GM10266 (cell line): ENCODE measurements at regions not wholly inside any gene's neighbourhood (a gene's known extent, or its start where the extent isn't known, plus 50 kb on each side); places are given as distances from the start of the nearest gene placed in this dataset.

Experiments
- DNase-seq: peaks from one replicate; pipeline ENCODE4 v3.0.0; 2012; ENCODE audit errors: extremely low spot score
- TF ChIP-seq, protein P1 (sequence below): IDR thresholded peaks from 2 replicates; pipeline ENCODE4 v1.5.1; 2012; ENCODE audit warnings: mild to moderate bottlenecking, low read depth; ENCODE audit not compliant: control insufficient read depth, insufficient read depth; ENCODE audit errors: missing control alignments

DNA sequence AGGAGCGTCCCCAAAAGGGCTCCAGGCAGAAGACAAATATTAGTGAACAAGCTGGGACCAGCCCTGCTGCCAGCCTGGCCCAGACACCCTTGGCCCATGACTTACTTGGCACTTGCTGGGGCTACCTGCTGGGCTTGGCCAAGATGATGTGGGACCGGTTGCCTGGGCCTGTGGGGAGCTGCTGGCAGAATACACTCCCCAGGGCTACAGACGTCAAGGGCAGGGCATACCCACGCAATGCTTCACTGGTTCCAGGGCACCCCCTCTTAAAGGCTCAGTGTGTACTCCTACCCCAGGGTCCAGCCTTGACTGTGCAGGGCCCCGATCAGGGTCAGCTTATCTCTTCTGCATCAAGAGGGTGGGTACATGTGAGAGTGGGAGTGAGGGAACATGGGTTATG is 106.5 kb upstream of the SLC2A1 start:
- TF ChIP-seq, protein P1, sequence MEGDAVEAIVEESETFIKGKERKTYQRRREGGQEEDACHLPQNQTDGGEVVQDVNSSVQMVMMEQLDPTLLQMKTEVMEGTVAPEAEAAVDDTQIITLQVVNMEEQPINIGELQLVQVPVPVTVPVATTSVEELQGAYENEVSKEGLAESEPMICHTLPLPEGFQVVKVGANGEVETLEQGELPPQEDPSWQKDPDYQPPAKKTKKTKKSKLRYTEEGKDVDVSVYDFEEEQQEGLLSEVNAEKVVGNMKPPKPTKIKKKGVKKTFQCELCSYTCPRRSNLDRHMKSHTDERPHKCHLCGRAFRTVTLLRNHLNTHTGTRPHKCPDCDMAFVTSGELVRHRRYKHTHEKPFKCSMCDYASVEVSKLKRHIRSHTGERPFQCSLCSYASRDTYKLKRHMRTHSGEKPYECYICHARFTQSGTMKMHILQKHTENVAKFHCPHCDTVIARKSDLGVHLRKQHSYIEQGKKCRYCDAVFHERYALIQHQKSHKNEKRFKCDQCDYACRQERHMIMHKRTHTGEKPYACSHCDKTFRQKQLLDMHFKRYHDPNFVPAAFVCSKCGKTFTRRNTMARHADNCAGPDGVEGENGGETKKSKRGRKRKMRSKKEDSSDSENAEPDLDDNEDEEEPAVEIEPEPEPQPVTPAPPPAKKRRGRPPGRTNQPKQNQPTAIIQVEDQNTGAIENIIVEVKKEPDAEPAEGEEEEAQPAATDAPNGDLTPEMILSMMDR = no peak
- no peak for DNase-seq

DNA sequence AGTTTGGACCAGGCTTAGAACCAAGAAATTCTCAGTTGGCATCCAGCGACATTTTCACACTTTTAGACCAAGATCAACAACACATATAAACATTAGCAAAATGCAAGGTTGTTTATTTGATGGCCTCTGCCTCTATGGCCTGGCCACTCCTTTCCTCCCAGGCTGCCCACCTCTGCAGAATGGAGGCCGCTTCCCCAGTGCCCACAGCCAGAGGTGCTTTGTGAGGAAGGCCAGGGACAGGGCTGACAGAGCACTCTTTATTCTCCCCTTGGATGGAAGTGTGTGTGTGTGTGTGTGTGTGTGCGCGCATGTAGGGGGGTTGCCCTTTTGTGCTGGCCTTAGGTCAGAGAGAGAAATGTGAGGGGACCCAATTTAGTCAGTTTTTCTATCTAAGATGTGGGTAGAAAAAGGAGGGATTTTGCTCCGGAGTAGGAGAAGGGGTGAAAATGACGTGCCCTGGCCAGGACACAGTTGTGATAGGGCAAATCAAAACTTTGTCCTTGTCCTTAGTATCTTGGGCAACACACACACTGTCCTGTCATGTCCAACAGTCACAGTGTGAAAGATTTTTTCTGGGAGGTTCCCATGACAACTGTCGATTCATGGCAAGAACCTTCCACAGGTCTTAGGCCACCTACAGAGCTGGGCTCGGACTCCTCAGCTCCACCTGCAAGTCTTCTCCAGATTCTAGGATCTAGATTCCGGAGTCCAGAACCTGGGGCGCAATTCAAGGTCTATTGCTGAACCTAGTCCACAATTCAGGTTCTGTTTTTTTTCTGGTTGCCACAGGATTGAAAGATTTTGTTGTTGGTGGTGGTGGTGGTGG is 104.9 kb upstream of the SLC2A1 start:
- no peak for DNase-seq
- TF ChIP-seq, protein P1 = no peak

DNA sequence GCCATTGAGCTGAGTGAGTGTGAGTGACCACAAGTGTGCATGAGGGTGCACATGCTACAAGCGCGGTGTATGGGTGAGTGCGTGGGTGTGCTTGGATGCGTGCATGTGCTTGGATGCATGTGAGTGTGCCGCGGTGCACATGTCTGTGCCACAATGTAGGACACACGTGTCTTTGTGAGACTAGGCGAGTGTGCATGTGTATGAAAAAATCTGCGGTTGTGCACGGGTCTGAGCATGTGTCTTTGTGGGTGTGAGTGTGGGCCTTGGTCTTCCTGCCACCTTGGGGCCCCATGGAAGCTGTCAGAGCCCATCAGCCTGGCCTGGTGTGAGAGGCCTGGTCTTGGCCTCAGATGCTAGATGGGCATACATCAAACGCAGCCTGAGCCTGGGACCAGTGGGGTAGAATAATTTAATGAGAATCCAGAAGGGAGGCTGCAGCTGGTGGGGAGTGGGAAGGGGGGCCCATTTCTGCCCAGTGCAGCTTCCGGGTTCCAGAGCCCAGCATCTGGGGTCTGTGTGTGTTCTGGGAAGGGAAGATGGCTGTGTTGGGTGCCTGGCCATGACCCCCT is 103.9 kb upstream of the SLC2A1 start:
- DNase-seq = no peak
- TF ChIP-seq, protein P1 = no peak

DNA sequence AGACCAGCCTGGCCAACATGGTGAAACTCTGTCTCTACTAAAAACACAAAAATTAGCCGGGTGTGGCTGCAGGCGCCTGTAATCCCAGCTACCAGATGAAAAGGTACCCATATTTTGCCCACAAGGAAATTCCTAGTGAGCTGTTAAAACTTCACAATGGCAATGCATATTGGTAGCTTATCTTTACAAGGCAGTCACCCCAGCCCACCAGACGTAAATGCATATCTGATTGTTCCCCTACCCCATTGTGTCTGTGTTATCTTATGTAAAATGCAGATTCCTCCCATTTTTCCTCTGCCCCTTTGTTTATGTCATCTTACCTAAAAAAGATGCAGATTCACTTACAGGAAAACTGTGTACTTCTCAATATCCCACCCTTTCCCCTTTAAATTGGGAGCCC is 103.1 kb upstream of the SLC2A1 start:
- no peak for DNase-seq
- TF ChIP-seq, protein P1 = no peak

DNA sequence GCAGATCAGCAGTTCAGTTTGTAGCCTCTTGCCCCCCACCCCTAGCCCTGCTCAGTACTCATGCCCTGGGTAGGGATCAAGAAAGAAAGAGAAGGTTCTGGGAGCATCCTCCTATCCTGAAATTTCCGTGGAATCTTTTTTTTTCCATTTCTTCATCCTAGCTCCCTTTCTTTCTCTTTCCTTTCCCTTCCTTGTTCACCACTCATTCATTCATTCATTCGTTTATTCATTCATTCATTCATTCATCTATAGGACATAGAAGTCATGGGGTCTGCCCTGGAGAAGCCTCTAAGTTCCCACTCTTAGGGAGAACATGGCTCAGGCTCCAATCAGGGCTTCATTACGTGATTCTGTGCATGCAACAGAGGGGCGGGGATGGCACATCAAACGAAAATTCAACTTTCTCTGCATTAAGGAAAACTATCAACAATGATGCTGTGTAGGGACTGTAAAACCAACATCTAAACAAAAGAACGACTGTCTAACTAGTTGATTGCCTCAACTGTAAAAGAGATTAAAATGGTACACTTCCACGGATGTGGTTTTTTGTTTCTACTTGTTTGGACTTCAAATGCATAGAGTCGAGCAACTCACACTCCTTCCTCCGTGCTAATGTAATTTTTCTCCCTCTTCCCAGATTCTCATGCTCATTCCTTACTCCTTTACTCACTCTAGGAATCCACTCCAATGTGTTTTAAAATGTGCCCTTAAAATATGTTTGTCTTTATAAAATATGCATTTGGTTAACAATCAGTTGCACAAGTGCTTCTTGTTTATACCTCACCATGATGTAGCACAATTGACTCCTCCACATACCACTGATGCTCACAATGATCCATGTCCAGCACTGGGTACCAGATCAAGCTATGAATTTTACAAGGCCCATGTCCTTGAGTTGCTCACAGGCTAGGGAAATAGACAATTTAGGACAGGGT is 101.2 kb upstream of the SLC2A1 start:
- TF ChIP-seq, protein P1 = no peak
- DNase-seq = no peak

DNA sequence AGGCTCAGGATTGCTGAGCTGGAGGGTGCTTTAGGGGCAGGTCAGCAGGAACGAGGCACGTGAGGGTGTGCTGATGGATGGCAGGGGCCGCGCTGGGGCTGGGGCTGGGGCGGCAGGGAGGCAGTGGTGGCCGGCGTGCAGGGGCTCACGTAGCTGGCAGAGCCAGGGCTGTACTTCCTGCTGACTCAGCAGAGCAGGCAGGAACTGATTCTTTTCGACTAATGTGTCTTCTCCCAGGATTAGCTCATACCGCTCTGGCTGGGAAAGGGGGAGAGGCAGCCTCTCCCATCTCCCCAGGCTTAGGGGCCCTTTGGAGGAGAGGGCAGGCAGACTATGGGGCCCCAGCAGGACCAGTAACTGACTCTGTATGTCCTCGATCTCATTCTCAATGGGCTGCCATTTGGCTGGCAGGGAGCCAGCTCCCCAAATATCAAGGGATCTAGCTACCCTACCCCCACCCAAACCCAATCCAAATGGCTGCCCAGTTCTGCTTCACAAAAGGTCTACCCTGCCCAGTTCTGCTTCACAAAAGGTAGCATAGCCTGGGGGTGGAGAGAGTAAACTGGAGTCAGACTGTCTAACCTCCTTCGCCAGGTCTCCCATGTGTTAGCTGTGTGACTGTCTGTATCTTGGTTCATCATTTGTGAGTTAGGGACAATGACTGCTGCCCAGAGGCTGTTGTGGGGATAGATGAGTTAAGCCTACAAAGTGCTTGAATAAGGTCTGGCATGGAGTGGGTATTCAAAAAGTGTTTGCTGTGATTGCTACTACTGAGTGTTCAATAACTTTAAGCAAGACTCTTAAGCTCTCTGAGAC is 100.1 kb upstream of the SLC2A1 start:
- DNase-seq = no peak
- TF ChIP-seq, protein P1 = no peak
